ENCODE measurements at regions not wholly inside any gene's neighbourhood (a gene's known extent, or its start where the extent isn't known, plus 50 kb on each side); places are given as distances from the start of the nearest gene placed in this dataset.

DNA sequence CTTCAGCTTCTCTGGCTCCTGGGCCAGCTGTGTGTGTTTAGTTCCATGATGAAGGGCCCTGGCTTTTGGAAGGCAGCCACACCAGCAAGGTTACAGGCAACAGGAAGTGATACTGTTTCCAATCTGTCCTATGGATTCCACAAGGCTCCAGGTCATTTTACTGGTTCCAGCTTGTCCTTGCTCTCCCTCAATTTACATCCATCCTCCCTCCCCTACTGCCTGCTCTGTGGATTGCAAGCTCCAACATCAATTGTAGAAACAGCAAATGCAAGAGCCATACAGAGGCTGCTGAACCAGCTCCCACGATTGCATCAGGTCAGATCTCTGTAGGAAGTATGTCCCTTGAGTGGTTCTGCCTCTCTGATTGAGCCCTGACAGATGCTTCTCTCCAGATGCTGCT lies 409.8 kb downstream of the NTRK2 start:
- TF ChIP-seq, protein P1, sequence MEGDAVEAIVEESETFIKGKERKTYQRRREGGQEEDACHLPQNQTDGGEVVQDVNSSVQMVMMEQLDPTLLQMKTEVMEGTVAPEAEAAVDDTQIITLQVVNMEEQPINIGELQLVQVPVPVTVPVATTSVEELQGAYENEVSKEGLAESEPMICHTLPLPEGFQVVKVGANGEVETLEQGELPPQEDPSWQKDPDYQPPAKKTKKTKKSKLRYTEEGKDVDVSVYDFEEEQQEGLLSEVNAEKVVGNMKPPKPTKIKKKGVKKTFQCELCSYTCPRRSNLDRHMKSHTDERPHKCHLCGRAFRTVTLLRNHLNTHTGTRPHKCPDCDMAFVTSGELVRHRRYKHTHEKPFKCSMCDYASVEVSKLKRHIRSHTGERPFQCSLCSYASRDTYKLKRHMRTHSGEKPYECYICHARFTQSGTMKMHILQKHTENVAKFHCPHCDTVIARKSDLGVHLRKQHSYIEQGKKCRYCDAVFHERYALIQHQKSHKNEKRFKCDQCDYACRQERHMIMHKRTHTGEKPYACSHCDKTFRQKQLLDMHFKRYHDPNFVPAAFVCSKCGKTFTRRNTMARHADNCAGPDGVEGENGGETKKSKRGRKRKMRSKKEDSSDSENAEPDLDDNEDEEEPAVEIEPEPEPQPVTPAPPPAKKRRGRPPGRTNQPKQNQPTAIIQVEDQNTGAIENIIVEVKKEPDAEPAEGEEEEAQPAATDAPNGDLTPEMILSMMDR (IDR thresholded peaks at IDR 0.05; ENCODE audit: poor library complexity, severe bottlenecking): no peak
- TF ChIP-seq POLR2AphosphoS5 (IDR thresholded peaks at IDR 0.05): no peak
- TF ChIP-seq EZH2 (IDR thresholded peaks at IDR 0.05; ENCODE audit: borderline replicate concordance, insufficient read depth, low read length, poor library complexity, severe bottlenecking): no peak
- TF ChIP-seq MXI1 (conservative IDR thresholded peaks at IDR 0.05; ENCODE audit: poor library complexity, severe bottlenecking): no peak
- no peak for TF ChIP-seq EP300 (conservative IDR thresholded peaks at IDR 0.05; ENCODE audit: poor library complexity, severe bottlenecking)
